ENCODE measurements at regions not wholly inside any gene's neighbourhood (a gene's known extent, or its start where the extent isn't known, plus 50 kb on each side); places are given as distances from the start of the nearest gene placed in this dataset.

GRCh38 chr3:31196261-31196660 lies 301.8 kb upstream of the GADL1 start:
- Histone ChIP-seq H3K36me3 (ENCODE audit: control insufficient read depth in 1 of 2, insufficient read depth in 2 of 2, low read depth in 1 of 2, low read length in 2 of 2) (no peaks in the 10 kb centered on the region), H3K27me3 (ENCODE audit: control insufficient read depth in 1 of 2, insufficient read depth in 1 of 2, low read length in 2 of 2) (no peaks in the 10 kb centered on the region), H2BK12ac (ENCODE audit: low read length in 2 of 2) (no peak overlapping the region), H3K18ac (ENCODE audit: low read depth in 1 of 2, low read length in 2 of 2) (no peak overlapping the region), H3K23ac (ENCODE audit: low read length in 2 of 2) (no peak overlapping the region), H4K91ac (ENCODE audit: low read length) (no peak overlapping the region), H4K8ac (ENCODE audit: low read length) (no peak overlapping the region), H3K27ac (ENCODE audit: low read length, poor library complexity, severe bottlenecking) (no peak overlapping the region), H3K14ac (ENCODE audit: low read length in 2 of 2) (no peak overlapping the region), H3K9me3 (ENCODE audit: control insufficient read depth, low read length) (no peaks in the 10 kb centered on the region), H3K79me1 (replicated peaks; ENCODE audit: low read length, poor library complexity, severe bottlenecking) (no peaks in the 10 kb centered on the region), H3K4me3 (ENCODE audit: insufficient read depth in 1 of 2, low read depth in 1 of 2, low read length in 2 of 2) (no peak overlapping the region), H3K4me1 (ENCODE audit: control insufficient read depth, insufficient read depth, low read depth, low read length) (peaks cover 2% of the 10 kb centered on the region), H2AFZ (ENCODE audit: low read depth, low read length) (no peak overlapping the region), H2BK5ac (ENCODE audit: low read depth, low read length, poor library complexity, severe bottlenecking) (no peak overlapping the region), H2BK120ac (ENCODE audit: low read depth, low read length) (no peak overlapping the region), H3K9ac (ENCODE audit: low read length) (peak overlapping the region; percentile 68), H3K4ac (ENCODE audit: low read depth in 1 of 2, low read length in 2 of 2) (no peak overlapping the region), H3K4me2 (ENCODE audit: low read length, poor library complexity, severe bottlenecking) (no peak overlapping the region), H2BK15ac (ENCODE audit: low read depth, poor library complexity, severe bottlenecking) (no peak overlapping the region), H2AK5ac (ENCODE audit: low read length, severe bottlenecking) (no peak overlapping the region)
- DNase-seq, result no peak

GRCh38 chr3:31196881-31197364 lies 302.5 kb upstream of the GADL1 start:
- Histone ChIP-seq H2AFZ (ENCODE audit: low read depth, low read length) (no peak overlapping the region), H3K36me3 (ENCODE audit: control insufficient read depth in 1 of 2, insufficient read depth in 2 of 2, low read depth in 1 of 2, low read length in 2 of 2) (no peaks in the 10 kb centered on the region), H3K4me2 (ENCODE audit: low read length, poor library complexity, severe bottlenecking) (no peak overlapping the region), H3K14ac (ENCODE audit: low read length in 2 of 2) (no peak overlapping the region), H2BK12ac (ENCODE audit: low read length in 2 of 2) (no peak overlapping the region), H3K27ac (ENCODE audit: low read length, poor library complexity, severe bottlenecking) (peak overlapping the region; percentile 31), H3K4ac (ENCODE audit: low read depth in 1 of 2, low read length in 2 of 2) (no peak overlapping the region), H3K18ac (ENCODE audit: low read depth in 1 of 2, low read length in 2 of 2) (no peak overlapping the region), H3K79me1 (replicated peaks; ENCODE audit: low read length, poor library complexity, severe bottlenecking) (no peaks in the 10 kb centered on the region), H2BK15ac (ENCODE audit: low read depth, poor library complexity, severe bottlenecking) (no peak overlapping the region), H4K8ac (ENCODE audit: low read length) (no peak overlapping the region), H3K4me3 (ENCODE audit: insufficient read depth in 1 of 2, low read depth in 1 of 2, low read length in 2 of 2) (peak overlapping the region in 1 of 2 experiments; percentile 52), H2BK120ac (ENCODE audit: low read depth, low read length) (no peak overlapping the region), H3K23ac (ENCODE audit: low read length in 2 of 2) (no peak overlapping the region), H3K9ac (ENCODE audit: low read length) (peak overlapping the region; percentile 68), H2AK5ac (ENCODE audit: low read length, severe bottlenecking) (no peak overlapping the region), H3K27me3 (ENCODE audit: control insufficient read depth in 1 of 2, insufficient read depth in 1 of 2, low read length in 2 of 2) (no peaks in the 10 kb centered on the region), H2BK5ac (ENCODE audit: low read depth, low read length, poor library complexity, severe bottlenecking) (no peak overlapping the region), H4K91ac (ENCODE audit: low read length) (no peak overlapping the region), H3K4me1 (ENCODE audit: control insufficient read depth, insufficient read depth, low read depth, low read length) (peaks cover 2% of the 10 kb centered on the region), H3K9me3 (ENCODE audit: control insufficient read depth, low read length) (no peaks in the 10 kb centered on the region)
- 66% methylated on average over 4 of the region's 7 CpGs for WGBS
- peak; percentile 30 for DNase-seq

GRCh38 chr3:31197941-31198340 lies 303.5 kb upstream of the GADL1 start:
- no peaks in the 10 kb centered on the region for H3K36me3 ChIP-seq (ENCODE audit: control insufficient read depth in 1 of 2, insufficient read depth in 2 of 2, low read depth in 1 of 2, low read length in 2 of 2)
- H3K79me1 ChIP-seq (replicated peaks; ENCODE audit: low read length, poor library complexity, severe bottlenecking), result no peaks in the 10 kb centered on the region
- no peak overlapping the region for H4K91ac ChIP-seq (ENCODE audit: low read length)
- no peak overlapping the region for H2AK5ac ChIP-seq (ENCODE audit: low read length, severe bottlenecking)
- no peak overlapping the region for H4K8ac ChIP-seq (ENCODE audit: low read length)
- no peak overlapping the region for H3K4me3 ChIP-seq (ENCODE audit: insufficient read depth in 1 of 2, low read depth in 1 of 2, low read length in 2 of 2)
- H3K23ac ChIP-seq (ENCODE audit: low read length in 2 of 2), result no peak overlapping the region
- H3K9me3 ChIP-seq (ENCODE audit: control insufficient read depth, low read length), result no peaks in the 10 kb centered on the region
- H2BK5ac ChIP-seq (ENCODE audit: low read depth, low read length, poor library complexity, severe bottlenecking), result no peak overlapping the region
- no peak overlapping the region for H3K4me2 ChIP-seq (ENCODE audit: low read length, poor library complexity, severe bottlenecking)
- no peak overlapping the region for H3K14ac ChIP-seq (ENCODE audit: low read length in 2 of 2)
- H3K18ac ChIP-seq (ENCODE audit: low read depth in 1 of 2, low read length in 2 of 2), result no peak overlapping the region
- H3K4me1 ChIP-seq (ENCODE audit: control insufficient read depth, insufficient read depth, low read depth, low read length), result peaks cover 2% of the 10 kb centered on the region
- no peaks in the 10 kb centered on the region for H3K27me3 ChIP-seq (ENCODE audit: control insufficient read depth in 1 of 2, insufficient read depth in 1 of 2, low read length in 2 of 2)
- H2BK15ac ChIP-seq (ENCODE audit: low read depth, poor library complexity, severe bottlenecking), result no peak overlapping the region
- 87% methylated on average over 2 of the region's 2 CpGs for WGBS
- no peak overlapping the region for H3K9ac ChIP-seq (ENCODE audit: low read length)
- H3K27ac ChIP-seq (ENCODE audit: low read length, poor library complexity, severe bottlenecking), result no peak overlapping the region
- no peak overlapping the region for H3K4ac ChIP-seq (ENCODE audit: low read depth in 1 of 2, low read length in 2 of 2)
- no peak for DNase-seq
- no peak overlapping the region for H2AFZ ChIP-seq (ENCODE audit: low read depth, low read length)
- no peak overlapping the region for H2BK12ac ChIP-seq (ENCODE audit: low read length in 2 of 2)
- H2BK120ac ChIP-seq (ENCODE audit: low read depth, low read length), result no peak overlapping the region

- Histone ChIP-seq H2BK5ac (ENCODE audit: low read depth, low read length, poor library complexity, severe bottlenecking) (no peak overlapping the region), H3K79me1 (replicated peaks; ENCODE audit: low read length, poor library complexity, severe bottlenecking) (no peaks in the 10 kb centered on the region), H3K4ac (ENCODE audit: low read depth in 1 of 2, low read length in 2 of 2) (no peak overlapping the region), H4K91ac (ENCODE audit: low read length) (no peak overlapping the region), H2BK15ac (ENCODE audit: low read depth, poor library complexity, severe bottlenecking) (no peak overlapping the region), H3K4me2 (ENCODE audit: low read length, poor library complexity, severe bottlenecking) (no peak overlapping the region), H3K23ac (ENCODE audit: low read length in 2 of 2) (no peak overlapping the region), H3K4me1 (ENCODE audit: control insufficient read depth, insufficient read depth, low read depth, low read length) (peaks cover 2% of the 10 kb centered on the region), H2AK5ac (ENCODE audit: low read length, severe bottlenecking) (no peak overlapping the region), H3K14ac (ENCODE audit: low read length in 2 of 2) (no peak overlapping the region), H3K27ac (ENCODE audit: low read length, poor library complexity, severe bottlenecking) (no peak overlapping the region), H4K8ac (ENCODE audit: low read length) (no peak overlapping the region), H3K36me3 (ENCODE audit: control insufficient read depth in 1 of 2, insufficient read depth in 2 of 2, low read depth in 1 of 2, low read length in 2 of 2) (no peaks in the 10 kb centered on the region), H2AFZ (ENCODE audit: low read depth, low read length) (no peak overlapping the region), H3K18ac (ENCODE audit: low read depth in 1 of 2, low read length in 2 of 2) (no peak overlapping the region), H2BK12ac (ENCODE audit: low read length in 2 of 2) (no peak overlapping the region), H3K27me3 (ENCODE audit: control insufficient read depth in 1 of 2, insufficient read depth in 1 of 2, low read length in 2 of 2) (no peaks in the 10 kb centered on the region), H3K9ac (ENCODE audit: low read length) (no peak overlapping the region), H3K4me3 (ENCODE audit: insufficient read depth in 1 of 2, low read depth in 1 of 2, low read length in 2 of 2) (no peak overlapping the region), H3K9me3 (ENCODE audit: control insufficient read depth, low read length) (no peaks in the 10 kb centered on the region), H2BK120ac (ENCODE audit: low read depth, low read length) (no peak overlapping the region)
- DNase-seq, result no peak
Measured at GRCh38 chr3:31198890-31199289, 304.4 kb upstream of the GADL1 start.
